ENCODE measurements at regions not wholly inside any gene's neighbourhood (a gene's known extent, or its start where the extent isn't known, plus 50 kb on each side); places are given as distances from the start of the nearest gene placed in this dataset.
"Not testable (repeated sequence)": the region's sequence is repeated elsewhere in the genome, so short reads cannot be mapped to it uniquely, and the experiment has no call there.

DNA sequence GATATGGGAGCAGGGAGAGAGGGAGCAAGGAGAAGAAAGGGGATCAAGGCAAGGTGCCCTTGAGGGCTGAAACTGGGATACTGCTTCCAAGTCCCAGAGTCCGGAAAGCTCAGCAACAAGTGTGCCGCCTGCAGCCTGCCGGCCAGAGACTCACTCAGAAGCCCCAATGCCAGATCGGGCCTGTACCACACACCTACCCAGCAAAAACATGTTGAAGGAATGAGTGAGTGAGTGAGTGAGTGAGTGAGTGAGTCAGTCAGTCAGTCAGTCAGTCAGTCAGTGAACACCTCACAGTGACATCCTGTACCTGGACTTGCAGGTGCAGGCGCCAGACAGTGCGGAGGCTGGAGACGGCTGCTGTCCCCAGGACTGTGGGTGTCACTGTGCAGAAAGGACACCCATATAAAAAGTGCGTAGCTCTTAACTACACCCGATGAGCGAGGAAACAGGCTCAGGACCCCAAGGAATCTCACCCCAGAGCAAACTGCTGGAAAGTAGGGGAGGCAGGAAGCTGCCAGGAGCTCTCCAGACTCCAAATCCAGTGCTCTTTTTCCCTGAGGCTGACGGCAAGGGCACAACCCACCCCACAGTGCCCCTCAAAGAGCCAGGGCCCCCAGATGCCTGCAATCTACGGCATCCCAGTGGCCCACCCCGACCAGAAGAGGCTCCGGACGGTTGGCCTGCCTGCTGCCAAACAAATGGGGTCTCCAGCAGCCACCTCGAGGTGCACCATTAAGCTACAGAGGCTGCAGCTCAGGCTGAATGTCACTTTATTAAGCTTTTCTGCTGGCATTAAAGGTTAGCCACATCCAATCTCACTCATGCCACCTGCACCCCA is 261.7 kb downstream of the NPHP4 start:
- DNase-seq: no peak

DNA sequence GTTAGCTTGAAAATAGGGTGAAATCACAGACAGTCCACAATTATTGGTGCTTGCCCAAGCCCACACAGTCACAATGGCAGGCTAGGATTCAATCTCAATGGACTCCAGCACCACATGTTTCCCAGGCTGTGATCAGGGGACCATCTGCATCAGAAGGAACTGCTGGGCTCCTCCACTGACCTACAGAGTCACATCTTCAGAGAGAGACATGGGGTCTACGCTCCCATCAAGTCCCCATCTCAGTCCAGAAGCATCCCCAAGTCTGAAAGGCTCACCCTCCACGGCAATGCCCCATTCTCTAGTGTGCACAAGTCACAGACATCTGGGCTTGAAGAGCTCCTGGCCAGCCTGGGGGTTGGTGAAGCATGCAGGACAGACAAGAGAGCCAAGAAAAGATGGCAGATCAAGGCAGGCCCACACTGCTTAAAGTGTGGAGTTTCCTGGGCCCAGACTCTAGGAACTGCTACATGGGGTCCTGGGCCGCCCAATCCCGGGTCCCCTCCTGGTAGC is 262.5 kb downstream of the NPHP4 start:
- DNase-seq: no peak

DNA sequence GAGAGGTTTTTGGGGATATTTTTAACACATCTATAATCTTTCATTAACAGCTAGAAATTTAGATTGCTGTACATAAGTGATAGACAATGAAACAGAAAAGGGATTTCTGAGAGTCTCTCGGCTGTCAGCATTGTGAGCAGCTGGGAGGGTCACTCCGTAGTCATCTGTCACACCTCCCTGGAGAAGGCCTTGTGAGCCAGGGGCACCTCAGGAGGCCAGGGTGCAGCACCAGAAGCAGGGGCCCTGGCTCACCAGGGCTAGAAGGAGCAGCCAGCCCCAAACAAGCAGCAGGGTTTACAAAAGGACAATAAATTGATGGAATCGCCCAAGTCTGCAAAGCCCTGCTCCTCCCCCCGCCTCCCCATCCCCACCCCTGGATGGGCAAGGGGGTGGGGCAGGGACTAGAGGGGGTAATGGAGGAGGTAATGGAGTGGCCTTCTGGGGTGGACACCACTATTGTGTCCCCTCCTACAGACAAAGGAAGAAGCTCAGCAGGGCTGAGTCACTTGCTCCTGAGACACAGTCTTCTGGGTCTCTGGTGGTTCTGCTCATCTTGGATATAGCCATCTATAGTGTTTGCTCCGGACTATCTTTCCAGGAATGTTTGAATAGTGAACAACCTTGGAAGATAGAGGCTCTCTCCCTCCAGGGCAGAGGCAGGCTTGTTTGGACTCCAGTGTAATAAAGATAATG is 263.4 kb downstream of the NPHP4 start:
- no peak for DNase-seq

DNA sequence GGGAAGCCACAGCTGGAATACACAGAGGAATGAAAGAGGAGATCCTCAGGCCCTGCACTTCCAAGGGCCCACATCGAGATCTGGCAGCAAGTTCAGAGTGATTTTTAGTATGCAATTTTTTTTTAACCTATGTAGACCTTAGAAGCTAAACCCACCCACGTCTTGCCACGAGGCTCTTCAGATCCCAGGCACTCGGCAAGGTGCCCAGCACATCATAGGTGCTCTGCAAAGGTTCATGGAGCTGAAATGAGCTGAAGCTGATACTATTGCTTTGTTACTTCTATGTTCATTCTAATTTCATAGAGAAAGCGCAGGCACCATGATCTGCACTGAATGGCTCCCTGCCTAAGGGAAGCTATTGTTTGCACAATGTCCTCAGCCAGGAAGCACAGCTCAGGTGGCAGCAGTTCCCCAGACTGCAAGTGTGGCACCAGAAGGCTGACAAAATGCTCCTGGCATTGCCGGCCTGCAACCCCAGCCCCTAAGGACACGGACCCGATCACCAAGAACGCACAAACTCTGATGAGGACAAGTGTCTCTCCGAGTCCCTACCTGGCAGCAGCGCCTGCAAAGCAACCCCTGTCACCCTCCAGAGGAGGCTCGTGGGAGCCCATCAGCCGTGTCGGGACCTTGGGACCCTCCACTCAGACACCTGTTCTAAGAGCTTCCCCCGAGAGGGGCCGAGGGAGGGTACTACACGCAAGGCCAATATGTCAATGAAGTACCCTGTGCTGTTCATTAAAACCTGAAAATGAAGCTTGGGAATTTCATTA is 264.2 kb downstream of the NPHP4 start:
- DNase-seq: peak; percentile 23

DNA sequence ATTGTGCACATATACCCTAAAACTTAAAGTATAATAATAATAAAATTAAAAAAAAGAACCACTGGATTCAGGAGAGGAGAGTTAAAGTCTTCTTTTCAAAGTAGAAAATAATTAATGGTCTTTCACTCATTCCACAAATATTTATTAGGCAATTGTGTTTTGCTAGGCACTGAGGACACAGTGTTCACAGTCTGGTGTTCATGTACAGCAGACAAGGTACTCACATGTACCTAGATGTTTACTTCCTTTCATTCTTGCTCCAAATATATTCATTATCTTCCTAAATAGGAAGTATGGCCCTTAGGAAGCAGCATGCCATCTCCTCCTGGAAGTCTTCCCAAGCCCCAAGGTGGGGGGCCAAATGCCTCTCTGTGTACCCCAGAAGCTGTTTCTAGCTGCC is 265.0 kb downstream of the NPHP4 start:
- no peak for DNase-seq

DNA sequence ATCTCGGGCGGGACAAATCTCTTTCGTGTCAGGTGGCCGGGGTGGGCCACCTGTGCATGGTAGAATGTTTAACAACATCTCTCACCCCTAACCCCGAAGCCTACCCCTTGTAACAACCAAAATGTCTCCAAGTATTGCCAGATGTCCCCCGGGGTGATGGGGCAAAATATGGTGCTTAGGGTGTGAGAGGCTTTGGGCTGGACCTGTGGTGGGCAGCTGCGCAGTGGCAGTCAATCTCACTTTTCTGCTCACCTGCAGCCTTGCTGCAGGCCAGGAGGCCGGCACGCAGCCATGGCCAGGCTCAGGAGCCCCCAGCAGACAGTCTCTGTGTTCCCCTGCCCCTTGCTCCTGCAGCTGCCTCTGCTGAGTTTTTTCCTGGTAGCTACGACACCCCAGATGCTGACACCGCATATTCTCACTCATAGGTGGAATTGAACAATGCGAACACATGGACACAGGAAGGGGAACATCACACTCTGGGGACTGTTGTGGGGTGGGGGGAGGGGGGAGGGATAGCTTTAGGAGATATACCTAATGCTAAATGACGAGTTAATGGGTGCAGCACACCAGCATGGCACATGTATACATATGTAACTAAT is 265.5 kb downstream of the NPHP4 start:
- DNase-seq: not testable (repeated sequence)

DNA sequence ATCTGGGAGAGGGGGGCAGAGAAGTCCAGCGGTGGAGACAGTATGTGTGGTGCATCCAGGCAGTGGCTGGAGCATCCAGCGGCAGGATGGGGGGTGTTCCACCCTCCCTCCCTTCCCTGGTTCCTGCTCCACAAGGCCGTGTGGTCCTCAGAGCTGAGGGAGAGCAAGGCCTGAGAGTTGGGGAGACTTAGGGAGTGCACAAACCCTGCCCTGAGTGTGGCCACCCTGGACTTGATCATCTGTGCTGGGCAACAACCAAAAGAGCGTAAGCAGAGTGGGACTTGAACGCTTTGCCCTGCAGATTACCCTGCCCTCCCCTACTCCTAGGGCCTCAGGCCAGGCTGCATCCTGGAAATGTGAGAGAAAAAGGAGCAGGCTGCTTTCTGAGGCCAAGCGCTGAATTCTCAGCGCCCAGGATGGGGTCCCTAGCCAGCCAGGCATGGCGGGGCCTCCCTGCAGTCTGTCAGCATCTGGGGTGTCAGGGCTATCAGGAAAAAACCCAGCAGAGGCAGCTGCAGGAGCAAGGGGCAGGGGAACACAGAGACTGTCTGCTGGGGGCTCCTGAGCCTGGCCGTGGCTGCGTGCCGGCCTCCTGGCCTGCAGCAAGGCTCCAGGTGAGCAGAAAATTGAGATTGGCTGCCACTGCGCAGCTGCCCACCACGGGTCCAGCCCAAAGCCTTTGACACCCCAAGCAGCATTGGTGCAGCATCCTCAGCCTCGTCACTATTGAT is 266.2 kb downstream of the NPHP4 start:
- no peak for DNase-seq

DNA sequence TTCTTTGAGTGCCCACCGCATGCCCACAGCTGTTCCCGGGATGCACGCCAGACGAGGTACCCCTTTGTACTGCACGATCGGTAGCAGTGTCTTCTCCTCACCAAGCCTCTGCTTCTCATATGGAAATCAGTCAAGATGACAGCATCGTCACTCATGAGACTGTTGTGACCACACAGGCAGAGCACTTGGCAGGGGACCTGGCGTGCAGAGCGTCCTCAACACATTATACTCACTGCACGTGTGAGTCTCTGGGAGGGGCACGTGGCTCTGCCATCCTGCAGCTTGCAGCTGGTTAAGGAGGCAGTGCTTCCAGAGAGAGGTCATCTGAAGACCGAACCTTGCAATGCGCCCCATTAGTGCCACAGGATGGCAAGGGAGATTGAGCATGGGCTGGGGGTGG is 266.8 kb downstream of the NPHP4 start:
- peak; percentile 23 for DNase-seq

DNA sequence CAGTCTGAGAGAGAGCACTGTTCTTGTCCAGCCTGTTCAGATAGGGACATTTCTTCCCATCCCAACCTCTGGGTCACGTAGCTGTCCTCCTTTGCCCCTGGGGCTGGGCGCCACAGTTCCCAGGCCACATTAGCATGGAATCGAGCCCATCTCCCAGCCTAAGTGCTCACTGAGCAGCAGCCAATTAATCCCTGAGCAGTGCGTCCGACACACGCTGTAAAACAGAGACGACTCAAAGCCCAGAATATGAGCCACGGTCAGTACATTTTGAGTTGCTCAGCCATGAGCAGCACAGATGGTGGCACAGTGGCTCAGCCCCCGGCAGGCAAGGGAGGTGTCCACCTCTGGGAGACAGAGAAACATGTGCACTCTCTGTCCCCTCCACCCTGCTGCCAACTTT is 267.4 kb downstream of the NPHP4 start:
- no peak for DNase-seq

DNA sequence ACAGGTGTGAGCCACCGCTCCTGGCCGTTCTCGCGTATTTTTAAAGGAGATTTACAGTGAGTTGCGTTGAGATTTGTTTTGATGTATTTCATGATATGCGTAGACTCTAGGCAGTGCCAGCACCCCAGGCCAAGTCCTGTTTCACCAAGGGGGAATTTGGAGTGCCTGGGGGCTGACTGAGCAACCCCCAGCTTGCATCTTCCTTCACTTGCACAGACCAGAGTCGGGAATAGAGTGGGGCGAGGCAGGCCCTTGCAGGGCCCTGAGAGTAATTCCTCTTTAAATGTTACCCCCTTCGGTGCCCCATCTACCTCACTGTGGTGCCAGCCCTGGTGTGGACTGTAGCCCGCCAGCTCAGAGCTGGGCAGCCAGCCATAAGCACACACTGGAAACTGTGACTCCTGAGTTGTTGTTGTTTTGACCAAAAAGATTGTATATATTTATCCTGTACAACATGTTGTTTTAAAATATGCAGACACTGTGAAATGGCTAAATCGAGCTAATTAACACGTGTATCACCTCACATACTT is 269.5 kb downstream of the NPHP4 start:
- no peak for DNase-seq

DNA sequence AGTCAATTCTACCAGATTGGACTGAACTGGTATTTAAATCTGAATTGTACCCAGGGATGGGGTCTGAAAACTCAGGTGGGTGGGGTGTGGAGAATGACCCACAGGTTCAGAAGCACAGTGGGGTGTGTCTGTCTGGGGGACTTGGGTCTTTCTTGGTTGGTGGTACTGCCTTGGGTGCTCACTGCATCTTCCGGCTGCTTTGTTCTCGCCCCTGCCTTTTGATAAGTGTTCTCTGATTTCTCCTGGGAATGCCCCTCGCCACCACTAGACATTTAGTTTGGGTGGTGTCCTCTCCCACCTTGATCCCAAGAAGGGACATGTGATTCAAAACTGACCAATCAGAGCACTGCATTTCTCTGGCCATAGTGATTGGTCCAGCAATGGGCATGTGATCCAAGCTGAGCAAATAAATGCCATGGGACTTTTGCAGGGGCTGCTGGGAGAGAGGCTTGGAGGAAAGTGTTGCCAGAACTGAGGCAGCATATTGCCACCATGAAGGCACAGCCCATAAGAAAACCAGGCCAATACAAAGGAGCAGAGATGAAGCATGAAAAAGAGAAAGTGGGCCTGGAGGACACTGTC is 270.5 kb downstream of the NPHP4 start:
- DNase-seq: no peak

DNA sequence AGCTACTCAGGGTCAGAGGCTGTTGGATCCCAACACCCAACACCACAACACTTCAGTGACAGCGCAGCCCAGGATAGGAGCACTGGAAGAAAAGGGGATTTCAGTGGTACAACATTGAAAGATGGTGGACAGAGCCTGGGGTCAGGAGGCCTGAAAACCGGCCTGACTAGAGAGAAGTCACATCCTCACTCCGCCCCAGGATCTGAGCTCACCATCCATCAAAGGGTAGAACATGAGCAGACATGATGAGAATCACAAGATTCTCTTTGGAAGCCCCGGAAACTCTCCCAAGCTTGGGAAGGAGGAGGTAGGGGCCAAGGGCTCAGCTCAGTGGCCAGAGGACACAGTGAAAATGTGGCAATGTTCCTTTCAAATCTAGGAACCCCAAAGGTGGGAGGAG is 271.3 kb downstream of the NPHP4 start:
- no peak for DNase-seq

DNA sequence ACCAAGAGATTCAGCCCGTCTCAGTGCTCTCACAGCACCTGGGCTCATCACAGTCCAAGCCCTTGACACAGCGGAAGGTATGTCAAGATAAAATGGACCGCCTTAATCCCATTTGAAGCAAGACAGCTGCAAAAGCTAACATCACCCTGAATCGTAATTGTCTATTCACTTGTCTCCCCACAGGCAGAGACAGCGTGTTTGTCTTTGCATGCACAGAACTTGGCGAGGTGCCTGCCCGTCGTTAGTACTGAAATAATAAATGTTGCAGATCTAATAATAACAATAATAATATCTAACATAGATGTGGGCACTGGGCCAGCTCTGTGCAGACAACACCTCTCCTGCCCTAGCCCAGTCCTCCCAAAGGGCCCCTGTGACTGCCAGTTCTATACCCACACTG is 271.7 kb downstream of the NPHP4 start:
- DNase-seq: no peak

DNA sequence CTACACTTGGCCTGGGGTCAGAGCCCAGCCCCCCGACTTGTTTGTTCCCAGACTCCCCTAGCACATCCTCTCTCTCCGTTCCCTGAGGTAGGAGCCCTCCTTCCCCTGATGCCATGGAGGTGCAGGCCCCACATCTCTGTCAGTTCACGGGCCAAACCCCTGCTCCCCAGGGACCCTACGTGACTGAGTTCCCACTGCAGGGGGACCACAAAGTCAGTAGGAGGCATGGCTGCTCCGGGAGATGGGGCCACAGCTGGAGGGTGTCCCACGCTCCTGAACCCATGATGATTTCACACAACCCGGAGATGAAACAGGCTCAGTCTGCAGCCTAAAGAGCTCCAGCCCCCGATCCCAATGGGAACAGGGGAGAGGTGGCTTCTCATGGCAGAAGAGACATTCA is 272.2 kb downstream of the NPHP4 start:
- no peak for DNase-seq

DNA sequence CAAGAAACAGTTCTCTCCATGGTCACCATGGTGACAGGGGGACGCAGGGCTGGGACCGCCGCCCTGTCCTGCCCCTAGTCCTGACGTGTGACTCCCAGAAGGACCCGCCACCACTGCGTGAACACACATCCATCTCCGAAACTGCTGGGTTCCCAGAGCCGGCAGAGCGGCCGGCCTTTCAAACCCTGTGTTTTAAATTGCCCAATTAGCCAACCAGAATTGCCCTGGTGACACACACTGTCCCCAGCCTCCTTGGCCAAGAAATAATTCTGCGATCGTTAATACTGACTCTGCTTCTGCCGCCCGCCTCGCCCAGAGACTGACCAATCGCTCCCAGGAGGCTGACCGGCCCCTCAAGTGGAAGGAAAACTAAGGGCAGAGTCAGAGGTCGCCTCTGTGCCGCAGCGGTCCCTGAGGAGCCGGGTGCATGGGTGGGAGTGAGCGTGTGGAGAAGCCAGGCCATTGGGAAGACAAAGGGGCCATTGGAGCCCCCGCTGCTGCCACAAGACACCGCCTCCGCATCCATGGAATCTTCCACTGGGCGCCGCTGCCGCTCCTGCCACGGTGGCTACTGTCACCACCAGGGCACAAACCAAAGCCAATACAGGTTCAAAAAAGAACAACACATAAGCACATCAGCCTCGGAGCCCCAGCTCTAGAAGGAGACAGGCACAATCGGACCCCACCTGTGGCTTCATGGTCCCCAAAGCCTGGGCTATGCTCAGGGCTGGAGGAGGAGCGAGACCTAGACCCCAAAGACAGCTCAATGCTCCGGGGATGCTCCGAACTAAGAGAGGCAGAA is 273.2 kb downstream of the NPHP4 start:
- DNase-seq: peak; percentile 27

DNA sequence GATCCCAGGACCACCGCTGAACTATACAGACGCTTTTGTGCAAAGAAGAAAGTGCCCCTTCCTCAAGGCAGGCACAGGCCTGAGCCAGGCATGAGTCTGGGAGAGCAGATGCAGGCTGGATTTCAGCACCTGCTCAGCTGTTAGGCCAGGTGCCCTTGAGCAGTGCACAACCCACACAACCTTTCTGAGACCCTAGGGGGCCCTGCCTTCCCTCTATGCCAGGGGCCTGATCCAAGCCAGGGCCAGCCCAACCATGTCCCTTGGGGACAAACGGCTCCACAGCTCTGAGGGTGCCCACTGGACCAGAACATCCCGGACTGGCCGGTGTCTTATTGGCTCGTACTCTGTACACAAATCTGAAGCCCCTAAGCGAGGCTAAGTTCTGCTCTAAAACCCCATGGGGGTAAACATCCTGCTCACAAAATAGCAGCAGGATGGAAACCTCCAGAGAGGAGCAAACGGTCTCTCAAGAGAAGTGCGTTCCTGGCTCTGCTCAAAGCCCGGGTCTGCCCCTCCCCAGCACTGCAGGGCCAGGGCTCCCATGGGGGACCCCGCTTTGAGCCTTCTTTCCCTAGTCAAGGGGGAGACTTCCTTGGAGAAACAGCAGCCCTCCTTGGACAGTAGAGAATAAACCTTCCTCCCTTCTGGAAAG is 275.1 kb downstream of the NPHP4 start:
- no peak for DNase-seq

DNA sequence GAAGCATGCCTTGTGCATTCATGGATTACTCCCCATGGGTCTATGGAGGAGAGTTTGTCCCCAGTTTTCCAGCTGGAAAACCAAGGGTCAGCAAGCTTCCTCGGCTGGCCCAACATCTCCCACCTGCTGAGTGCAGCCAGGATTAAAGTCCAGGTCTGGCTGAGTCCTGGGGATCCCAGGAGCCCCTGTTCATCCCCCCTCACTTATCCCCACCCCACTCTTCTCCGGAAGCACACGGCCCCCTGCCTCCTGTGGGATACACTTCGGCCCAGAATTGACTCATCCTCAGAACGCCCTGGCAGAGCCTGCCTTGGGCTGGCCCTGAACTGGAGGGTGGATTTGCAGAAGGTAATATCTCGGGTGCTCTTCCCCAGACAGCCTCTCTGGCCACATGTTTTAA is 276.1 kb downstream of the NPHP4 start:
- DNase-seq: no peak

DNA sequence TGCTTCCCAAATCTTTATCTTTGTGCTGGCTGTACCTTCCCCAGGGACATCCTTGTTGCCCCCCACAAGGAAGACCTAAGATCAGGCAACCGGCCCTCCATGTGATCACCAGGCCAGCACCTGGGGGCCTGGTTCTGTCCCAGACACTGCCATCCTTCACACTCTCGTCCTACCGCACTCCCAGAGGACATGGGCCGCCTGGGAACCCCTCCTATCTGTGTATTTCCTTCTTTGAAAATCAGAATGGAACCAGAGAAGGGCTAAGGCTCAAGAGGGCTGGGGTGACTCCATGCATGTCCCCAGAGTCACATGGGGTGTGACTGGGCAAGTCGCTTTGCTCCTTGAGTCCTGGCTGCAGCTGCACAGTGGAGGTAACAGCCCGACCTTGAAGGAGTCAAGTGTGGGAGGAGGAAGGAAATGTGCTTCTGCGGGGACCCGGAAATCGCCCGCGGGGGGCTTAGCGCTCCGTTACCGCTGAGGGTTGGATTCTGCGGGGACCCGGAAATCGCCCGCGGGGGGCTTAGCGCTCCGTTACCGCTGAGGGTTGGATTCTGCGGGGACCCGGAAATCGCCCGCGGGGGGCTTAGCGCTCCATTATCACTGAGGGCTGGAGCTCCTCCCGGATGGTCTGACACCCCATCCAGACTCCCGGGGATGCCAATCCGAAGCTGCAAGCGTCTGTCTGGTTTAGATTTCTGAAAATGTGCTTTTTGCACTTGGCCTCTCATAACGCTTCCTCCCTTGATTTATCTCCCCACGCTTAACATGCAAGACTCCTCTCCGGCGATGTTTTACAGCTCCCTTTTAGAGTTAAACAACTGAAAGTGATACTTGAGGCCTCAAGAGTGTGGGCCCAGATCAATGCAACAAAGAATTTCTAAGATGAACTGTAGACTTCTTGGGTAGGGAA is 278.9 kb downstream of the NPHP4 start:
- DNase-seq: no peak

DNA sequence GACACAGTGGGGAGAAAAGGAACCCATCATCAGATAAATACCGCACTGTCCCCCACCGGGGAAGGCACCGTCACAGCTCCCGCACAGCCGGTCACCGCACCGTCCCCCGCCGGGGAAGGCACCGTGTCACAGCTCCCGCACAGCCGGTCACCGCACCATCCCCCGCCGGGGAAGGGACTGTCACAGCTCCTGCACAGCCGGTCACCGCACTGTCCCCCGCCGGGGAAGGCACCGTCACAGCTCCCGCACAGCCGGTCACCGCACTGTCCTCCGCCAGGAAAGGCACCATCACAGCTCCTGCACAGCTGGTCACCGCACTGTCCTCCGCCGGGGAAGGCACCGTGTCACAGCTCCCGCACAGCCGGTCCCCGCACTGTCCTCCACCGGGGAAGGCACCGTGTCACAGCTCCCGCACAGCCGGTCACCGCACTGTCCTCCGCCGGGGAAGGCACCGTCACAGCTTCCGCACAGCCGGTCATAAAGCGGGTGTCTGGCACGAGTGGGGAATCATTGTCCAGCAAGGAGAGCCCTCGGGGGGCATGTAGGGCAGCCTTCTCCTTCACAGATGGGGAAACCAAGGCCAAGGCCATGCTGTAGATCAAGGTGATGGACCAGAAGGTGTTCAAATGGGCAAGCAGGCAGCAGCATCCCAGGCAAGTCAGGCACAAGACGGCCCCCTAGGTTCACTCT is 280.1 kb downstream of the NPHP4 start:
- DNase-seq: no peak
